IPS-20b (cell line): ENCODE measurements at regions not wholly inside any gene's neighbourhood (a gene's known extent, or its start where the extent isn't known, plus 50 kb on each side); places are given as distances from the start of the nearest gene placed in this dataset.
A peak's percentile ranks its signal among the peaks of the same experiment; 100 is the strongest.

Experiments
- H3K27ac ChIP-seq: one replicate; pipeline ENCODE4 v1.5.1; 2013; ENCODE audit warnings: low read length
- H3K27me3 ChIP-seq: 2 replicates; pipeline ENCODE4 v1.6.1; 2013; ENCODE audit warnings: mild to moderate bottlenecking, low read length, inconsistent platforms; ENCODE audit not compliant: insufficient read depth
- H3K36me3 ChIP-seq: 2 replicates; pipeline ENCODE4 v1.6.1; 2013; ENCODE audit warnings: low read depth, mild to moderate bottlenecking, inconsistent platforms, low read length, moderate library complexity; ENCODE audit not compliant: insufficient read depth
- H3K4me1 ChIP-seq: 2 replicates; pipeline ENCODE4 v1.6.1; 2013; ENCODE audit warnings: mild to moderate bottlenecking, control low read depth, inconsistent platforms, low read length, moderate library complexity; ENCODE audit not compliant: insufficient read depth
- H3K4me3 ChIP-seq: 2 replicates; pipeline ENCODE4 v1.5.1; 2013; ENCODE audit warnings: mild to moderate bottlenecking, low read length, inconsistent platforms
- H3K9ac ChIP-seq: 2 replicates; pipeline ENCODE4 v1.6.1; 2013; ENCODE audit warnings: low read depth, mild to moderate bottlenecking, inconsistent platforms, low read length, moderate library complexity
- H3K9me3 ChIP-seq: 2 replicates; pipeline ENCODE4 v1.6.1; 2013; ENCODE audit warnings: mild to moderate bottlenecking, low read depth, low read length, inconsistent platforms; ENCODE audit not compliant: insufficient read depth

DNA sequence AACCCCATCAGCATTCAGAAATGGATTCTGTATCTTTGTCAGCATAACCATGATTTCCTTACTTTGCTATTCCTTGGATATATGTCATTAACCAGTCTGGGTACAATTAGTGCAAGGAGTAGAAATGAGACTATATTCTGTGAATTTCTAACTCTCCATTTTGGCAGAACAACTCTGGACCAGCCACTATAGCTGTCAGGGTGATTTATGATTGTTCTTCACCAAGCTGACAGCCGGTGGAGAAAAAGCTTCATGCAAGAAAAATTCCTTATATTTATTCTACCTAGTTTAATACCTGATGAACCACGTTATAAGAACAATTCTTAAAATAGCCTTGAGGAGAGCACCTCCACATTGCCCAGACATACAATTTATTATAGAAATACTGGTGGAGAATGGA, 431.2 kb upstream of the TCF4 start:
- no peaks in the 10 kb centered on the region for H3K27me3 ChIP-seq
- H3K4me3 ChIP-seq = no peak overlapping the region
- H3K36me3 ChIP-seq = no peaks in the 10 kb centered on the region
- no peaks in the 10 kb centered on the region for H3K9me3 ChIP-seq
- no peak overlapping the region for H3K27ac ChIP-seq
- no peaks in the 10 kb centered on the region for H3K4me1 ChIP-seq
- H3K9ac ChIP-seq = no peak overlapping the region

- H3K27ac ChIP-seq = no peak overlapping the region
- H3K4me3 ChIP-seq = no peak overlapping the region
- H3K4me1 ChIP-seq = no peaks in the 10 kb centered on the region
- H3K9me3 ChIP-seq = no peaks in the 10 kb centered on the region
- H3K27me3 ChIP-seq = no peaks in the 10 kb centered on the region
- no peaks in the 10 kb centered on the region for H3K36me3 ChIP-seq
- H3K9ac ChIP-seq = no peak overlapping the region
These were observed 421.4 kb upstream of the TCF4 start for GRCh38 chr18:56009411-56009810.

DNA sequence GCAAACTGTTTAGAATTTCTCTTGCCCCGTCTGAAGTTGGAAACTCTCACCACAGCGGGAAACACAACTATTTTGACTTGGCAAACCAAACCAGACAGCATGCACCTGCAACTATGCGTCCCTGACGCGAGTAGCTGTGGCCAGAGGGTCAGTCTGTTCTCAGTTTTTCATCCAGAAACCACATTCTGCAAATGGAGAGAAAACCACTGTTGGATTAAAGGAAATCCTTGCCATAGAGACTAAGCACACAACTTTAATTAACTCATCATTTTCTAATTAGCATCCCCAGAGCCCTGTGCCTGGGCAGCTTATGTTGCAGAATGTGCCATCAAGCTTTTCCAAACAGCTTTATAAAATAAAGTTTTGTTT, 415.7 kb upstream of the TCF4 start:
- Histone ChIP-seq H3K36me3 (no peaks in the 10 kb centered on the region), H3K27ac (no peak overlapping the region)

DNA sequence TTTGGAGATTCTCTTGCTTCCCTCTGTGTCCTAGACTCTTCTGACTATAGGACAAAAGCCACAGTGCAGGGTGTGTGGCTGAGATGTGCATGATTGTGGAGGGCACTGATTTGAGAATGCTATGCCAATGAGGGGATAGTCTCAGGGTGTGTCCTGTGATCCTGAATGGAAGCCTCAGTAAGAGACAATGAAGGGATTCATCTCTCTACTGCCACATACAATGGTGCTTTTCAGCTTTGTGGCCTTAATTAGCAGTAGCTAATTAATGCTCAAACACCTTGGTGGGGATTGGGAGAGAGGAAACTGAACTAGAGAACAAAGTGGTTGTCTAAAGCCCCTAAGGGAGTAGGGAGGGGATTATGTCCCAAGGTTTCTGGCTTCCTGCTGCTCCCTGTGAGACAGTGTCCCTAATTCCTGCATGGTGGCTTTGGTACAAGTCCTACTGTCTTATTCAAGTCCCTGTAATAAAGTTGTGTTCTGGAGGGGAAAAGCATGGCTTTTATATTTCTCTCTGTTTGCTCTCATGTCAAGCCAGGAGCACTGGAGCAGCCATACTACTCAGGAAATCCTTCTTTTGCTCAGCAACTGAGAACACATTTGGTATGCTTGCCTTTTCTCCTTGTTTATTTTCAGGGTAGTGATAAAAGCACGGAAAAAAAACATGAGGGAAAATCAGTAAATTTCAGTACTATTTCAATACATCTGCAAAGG, 415.2 kb upstream of the TCF4 start:
- Histone ChIP-seq H3K4me1 (peaks cover 16% of the 10 kb centered on the region; the same call in 1 of the 2 replicates), H3K9me3 (no peaks in the 10 kb centered on the region), H3K4me3 (no peak overlapping the region), H3K27me3 (no peaks in the 10 kb centered on the region), H3K27ac (no peak overlapping the region), H3K9ac (no peak overlapping the region), H3K36me3 (no peaks in the 10 kb centered on the region)

More for the DNA sequence above, 415.7 kb upstream of the TCF4 start:
- Histone ChIP-seq H3K27me3 (no peaks in the 10 kb centered on the region), H3K4me3 (no peak overlapping the region), H3K9me3 (no peaks in the 10 kb centered on the region), H3K4me1 (peaks cover 11% of the 10 kb centered on the region; the same call in 1 of the 2 replicates), H3K9ac (no peak overlapping the region)

DNA sequence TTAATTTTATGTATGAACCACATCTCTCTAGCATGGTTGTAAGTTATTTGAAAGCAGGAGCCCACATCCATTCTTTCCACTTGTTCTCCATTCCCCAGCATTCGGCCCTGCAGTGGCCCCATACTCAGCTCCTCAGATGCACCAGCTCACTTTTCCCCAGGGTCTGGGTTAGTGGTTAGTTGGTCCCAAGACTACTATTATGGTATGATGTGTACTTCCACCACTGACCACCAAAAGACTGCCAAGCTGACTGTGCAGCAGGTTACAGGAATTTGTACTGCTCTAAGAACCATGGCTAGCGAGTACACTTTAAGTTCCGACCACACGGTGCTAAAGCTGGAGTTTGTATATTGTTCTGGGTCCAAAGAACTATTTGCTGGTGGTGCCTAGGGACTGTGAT, 413.6 kb upstream of the TCF4 start:
- no peak overlapping the region for H3K4me3 ChIP-seq
- H3K9ac ChIP-seq = no peak overlapping the region
- no peaks in the 10 kb centered on the region for H3K36me3 ChIP-seq
- H3K27me3 ChIP-seq = no peaks in the 10 kb centered on the region
- peaks cover 27% of the 10 kb centered on the region; the same call in 1 of the 2 replicates for H3K4me1 ChIP-seq
- H3K27ac ChIP-seq = no peak overlapping the region
- H3K9me3 ChIP-seq = no peaks in the 10 kb centered on the region

- Histone ChIP-seq H3K27me3 (no peaks in the 10 kb centered on the region), H3K4me3 (no peak overlapping the region), H3K9ac (no peak overlapping the region), H3K9me3 (no peaks in the 10 kb centered on the region), H3K36me3 (no peaks in the 10 kb centered on the region), H3K27ac (no peak overlapping the region), H3K4me1 (peaks cover 27% of the 10 kb centered on the region; the same call in 1 of the 2 replicates)
These were observed 412.0 kb upstream of the TCF4 start for GRCh38 chr18:56000041-56000440.

GRCh38 chr18:55999641-56000040, 411.6 kb upstream of the TCF4 start:
- Histone ChIP-seq H3K27me3 (no peaks in the 10 kb centered on the region), H3K27ac (no peak overlapping the region), H3K9me3 (no peaks in the 10 kb centered on the region), H3K4me3 (no peak overlapping the region), H3K9ac (no peak overlapping the region), H3K36me3 (no peaks in the 10 kb centered on the region), H3K4me1 (peaks cover 27% of the 10 kb centered on the region; the same call in 1 of the 2 replicates)

DNA sequence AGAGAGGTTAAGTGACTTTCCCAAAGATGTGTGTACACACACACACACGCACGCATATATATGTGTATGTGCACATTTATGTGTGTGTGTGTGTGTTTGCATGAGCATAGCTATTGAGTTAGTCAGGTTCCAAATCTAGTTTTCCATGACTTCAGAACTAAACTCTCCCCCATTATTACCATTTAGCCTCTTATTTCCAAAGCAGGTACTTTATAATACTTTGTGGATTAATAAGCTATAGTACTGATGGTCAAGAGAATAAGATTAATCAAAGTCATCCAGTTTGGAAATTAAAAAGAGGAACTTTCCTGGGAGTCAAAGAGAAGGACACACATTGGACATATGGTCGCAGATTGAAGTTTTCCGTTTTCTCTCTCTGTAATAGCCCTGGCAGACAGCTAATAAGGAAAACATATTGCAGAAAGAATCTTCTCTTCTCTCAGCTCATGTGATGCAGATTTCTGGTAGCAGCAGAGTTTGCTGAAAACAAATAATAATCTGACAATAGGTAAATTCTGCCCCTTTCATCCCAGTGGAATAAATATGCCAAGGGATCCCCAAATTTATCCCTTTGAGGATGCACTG, 410.9 kb upstream of the TCF4 start:
- no peak overlapping the region for H3K4me3 ChIP-seq
- H3K9me3 ChIP-seq = no peaks in the 10 kb centered on the region
- peaks cover 27% of the 10 kb centered on the region; the same call in 1 of the 2 replicates for H3K4me1 ChIP-seq
- H3K27me3 ChIP-seq = no peaks in the 10 kb centered on the region
- no peak overlapping the region; the same call in 1 of the 2 replicates for H3K9ac ChIP-seq
- no peaks in the 10 kb centered on the region for H3K36me3 ChIP-seq
- no peak overlapping the region for H3K27ac ChIP-seq

GRCh38 chr18:55998071-55998522, 410.1 kb upstream of the TCF4 start:
- H3K27me3 ChIP-seq = no peaks in the 10 kb centered on the region
- H3K27ac ChIP-seq = no peak overlapping the region
- no peak overlapping the region for H3K4me3 ChIP-seq
- no peaks in the 10 kb centered on the region for H3K36me3 ChIP-seq
- H3K4me1 ChIP-seq = peaks cover 27% of the 10 kb centered on the region; the same call in 1 of the 2 replicates
- H3K9ac ChIP-seq = peak overlapping the region; percentile 26; the same call in 1 of the 2 replicates
- no peaks in the 10 kb centered on the region for H3K9me3 ChIP-seq

DNA sequence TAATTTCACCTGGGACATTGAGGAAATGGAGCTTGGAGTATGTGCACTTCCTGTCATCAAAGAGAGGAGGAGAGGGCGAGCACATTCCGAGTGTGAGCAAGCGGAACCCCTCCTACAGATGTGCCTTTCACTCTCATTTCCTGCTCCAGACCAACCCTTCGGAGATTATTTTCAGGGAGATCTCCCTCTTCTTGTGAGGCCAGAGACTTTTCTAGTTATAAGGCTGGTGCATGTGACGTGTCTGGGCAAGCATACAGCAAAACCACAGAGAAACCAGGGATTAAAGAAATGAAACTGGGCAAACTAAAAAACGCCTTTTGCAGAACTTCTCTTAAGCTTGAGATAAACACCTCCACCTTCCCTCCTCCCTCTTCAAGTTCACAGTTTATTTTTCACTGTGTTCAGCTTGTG, 409.2 kb upstream of the TCF4 start:
- Histone ChIP-seq H3K27ac (no peak overlapping the region), H3K9ac (no peak overlapping the region)

GRCh38 chr18:55996717-55997116, 408.7 kb upstream of the TCF4 start:
- no peaks in the 10 kb centered on the region for H3K9me3 ChIP-seq
- H3K27ac ChIP-seq = no peak overlapping the region
- H3K36me3 ChIP-seq = no peaks in the 10 kb centered on the region
- H3K27me3 ChIP-seq = no peaks in the 10 kb centered on the region
- no peak overlapping the region for H3K9ac ChIP-seq
- peaks cover 27% of the 10 kb centered on the region; the same call in 1 of the 2 replicates for H3K4me1 ChIP-seq
- H3K4me3 ChIP-seq = no peak overlapping the region

More for the DNA sequence above, 409.2 kb upstream of the TCF4 start:
- H3K4me1 ChIP-seq = peaks cover 27% of the 10 kb centered on the region; the same call in 1 of the 2 replicates
- H3K36me3 ChIP-seq = no peaks in the 10 kb centered on the region
- H3K27me3 ChIP-seq = no peaks in the 10 kb centered on the region
- H3K4me3 ChIP-seq = no peak overlapping the region
- H3K9me3 ChIP-seq = no peaks in the 10 kb centered on the region

DNA sequence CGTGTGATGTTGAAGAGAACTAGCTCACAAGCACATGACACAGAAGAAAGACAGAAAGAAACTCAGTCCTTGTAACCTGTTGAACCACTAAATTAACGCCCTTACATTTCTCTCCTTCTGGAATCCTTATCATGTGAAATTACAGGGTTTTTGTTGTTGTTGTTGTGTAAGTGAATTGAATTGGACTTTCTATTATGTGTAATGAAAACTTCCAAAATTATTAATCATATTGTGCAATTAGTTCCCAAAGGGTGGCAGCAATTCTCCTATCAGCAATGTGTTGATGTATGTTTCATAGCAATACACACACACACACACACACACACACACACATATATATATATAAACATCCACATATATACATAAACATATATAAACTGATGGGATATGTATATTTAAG, 402.2 kb upstream of the TCF4 start:
- Histone ChIP-seq H3K9me3 (peaks cover 4% of the 10 kb centered on the region; the same call in 1 of the 2 replicates), H3K4me1 (no peaks in the 10 kb centered on the region), H3K27me3 (no peaks in the 10 kb centered on the region), H3K9ac (no peak overlapping the region), H3K36me3 (no peaks in the 10 kb centered on the region), H3K27ac (no peak overlapping the region), H3K4me3 (no peak overlapping the region)
